Gastroesophageal sphincter (tissue), 3 donors: ENCODE measurements at regions not wholly inside any gene's neighbourhood (a gene's known extent, or its start where the extent isn't known, plus 50 kb on each side); places are given as distances from the start of the nearest gene placed in this dataset.
A peak's percentile ranks its signal among the peaks of the same experiment; 100 is the strongest.

Experiments
- POLR2A ChIP-seq, 2 donors: fragments of 450-650 bp; IDR thresholded peaks; one replicate each; pipeline ENCODE4 v1.6.1; 2017; ENCODE audit warnings: antibody characterized with exemption in 2 of 2, mild to moderate bottlenecking in 2 of 2, moderate library complexity in 1 of 2
- POLR2AphosphoS5 ChIP-seq: sonication (generic); formaldehyde crosslinking; IDR thresholded peaks from one replicate; pipeline ENCODE4 v1.6.1; 2017; ENCODE audit warnings: antibody characterized with exemption
- TF ChIP-seq, protein P1 (sequence below), 4 experiments: fragments of 200-600 bp in 2 of 4; fragments of 450-650 bp in 2 of 4; sonication (generic) in 1 of 4; IDR thresholded peaks; one replicate each; pipeline ENCODE4 v1.5.1; 2017 to 2019; ENCODE audit warnings: antibody characterized with exemption in 4 of 4, mild to moderate bottlenecking in 2 of 4, moderate library complexity in 2 of 4

DNA sequence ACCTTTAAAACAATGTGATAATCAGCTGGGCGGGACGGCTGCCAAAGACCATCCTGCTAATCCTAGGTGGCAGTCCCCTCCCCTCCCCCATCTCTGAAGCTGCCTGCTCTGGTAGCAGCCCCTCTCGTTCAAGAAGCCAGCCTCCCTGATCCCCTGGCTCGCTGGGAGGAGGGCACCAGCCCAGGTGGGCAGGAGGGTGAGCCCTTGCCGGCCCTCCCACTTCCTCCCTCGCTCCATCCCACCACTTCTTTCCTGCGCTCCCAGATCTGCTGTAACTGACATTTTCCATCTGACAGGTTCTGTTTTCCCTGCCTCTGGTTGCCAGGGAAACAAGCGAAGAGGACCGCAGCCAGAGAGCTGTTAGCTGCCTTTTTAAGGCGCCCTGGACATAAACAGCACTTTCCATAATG, 155.7 kb upstream of the TNRC6C start:
- peak; percentile 23 for TF ChIP-seq POLR2AphosphoS5
- TF ChIP-seq, protein P1, sequence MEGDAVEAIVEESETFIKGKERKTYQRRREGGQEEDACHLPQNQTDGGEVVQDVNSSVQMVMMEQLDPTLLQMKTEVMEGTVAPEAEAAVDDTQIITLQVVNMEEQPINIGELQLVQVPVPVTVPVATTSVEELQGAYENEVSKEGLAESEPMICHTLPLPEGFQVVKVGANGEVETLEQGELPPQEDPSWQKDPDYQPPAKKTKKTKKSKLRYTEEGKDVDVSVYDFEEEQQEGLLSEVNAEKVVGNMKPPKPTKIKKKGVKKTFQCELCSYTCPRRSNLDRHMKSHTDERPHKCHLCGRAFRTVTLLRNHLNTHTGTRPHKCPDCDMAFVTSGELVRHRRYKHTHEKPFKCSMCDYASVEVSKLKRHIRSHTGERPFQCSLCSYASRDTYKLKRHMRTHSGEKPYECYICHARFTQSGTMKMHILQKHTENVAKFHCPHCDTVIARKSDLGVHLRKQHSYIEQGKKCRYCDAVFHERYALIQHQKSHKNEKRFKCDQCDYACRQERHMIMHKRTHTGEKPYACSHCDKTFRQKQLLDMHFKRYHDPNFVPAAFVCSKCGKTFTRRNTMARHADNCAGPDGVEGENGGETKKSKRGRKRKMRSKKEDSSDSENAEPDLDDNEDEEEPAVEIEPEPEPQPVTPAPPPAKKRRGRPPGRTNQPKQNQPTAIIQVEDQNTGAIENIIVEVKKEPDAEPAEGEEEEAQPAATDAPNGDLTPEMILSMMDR (IDR thresholded peaks at IDR 0.05), result no peak
- TF ChIP-seq POLR2A (IDR thresholded peaks at IDR 0.05), result no peak
